ENCODE measurements at regions not wholly inside any gene's neighbourhood (a gene's known extent, or its start where the extent isn't known, plus 50 kb on each side); places are given as distances from the start of the nearest gene placed in this dataset.

GRCh38 chr9:18235181-18235908 lies 238.6 kb upstream of the ADAMTSL1 start:
- no peak for DNase-seq

- DNase-seq, result no peak
Measured at GRCh38 chr9:18236336-18236735, 237.6 kb upstream of the ADAMTSL1 start.

GRCh38 chr9:18237776-18238175 lies 236.2 kb upstream of the ADAMTSL1 start:
- DNase-seq, result no peak

- no peak for DNase-seq
Measured at GRCh38 chr9:18238254-18238653, 235.7 kb upstream of the ADAMTSL1 start.

GRCh38 chr9:18238752-18239447 lies 235.1 kb upstream of the ADAMTSL1 start:
- DNase-seq, result no peak

- no peak for DNase-seq
Measured at GRCh38 chr9:18240213-18240612, 233.7 kb upstream of the ADAMTSL1 start.

GRCh38 chr9:18245911-18246310 lies 228.0 kb upstream of the ADAMTSL1 start:
- DNase-seq, result no peak

- no peak for DNase-seq
Measured at GRCh38 chr9:18250053-18250452, 223.9 kb upstream of the ADAMTSL1 start.

- DNase-seq, result no peak
Measured at GRCh38 chr9:18253950-18254349, 220.0 kb upstream of the ADAMTSL1 start.

- peak; percentile 84 for DNase-seq
Measured at GRCh38 chr9:18255158-18255629, 218.8 kb upstream of the ADAMTSL1 start.

- no peak for DNase-seq
Measured at GRCh38 chr9:18255747-18256146, 218.2 kb upstream of the ADAMTSL1 start.

- no peak for DNase-seq
Measured at GRCh38 chr9:18256568-18256967, 217.4 kb upstream of the ADAMTSL1 start.

GRCh38 chr9:18260521-18260920 lies 213.4 kb upstream of the ADAMTSL1 start:
- no peak for DNase-seq

GRCh38 chr9:18261181-18261580 lies 212.8 kb upstream of the ADAMTSL1 start:
- no peak for DNase-seq

GRCh38 chr9:18263377-18263776 lies 210.6 kb upstream of the ADAMTSL1 start:
- DNase-seq, result no peak

GRCh38 chr9:18268381-18268780 lies 205.6 kb upstream of the ADAMTSL1 start:
- DNase-seq, result no peak

- no peak for DNase-seq
Measured at GRCh38 chr9:18269561-18269960, 204.4 kb upstream of the ADAMTSL1 start.

- DNase-seq, result no peak
Measured at GRCh38 chr9:18274693-18275092, 199.3 kb upstream of the ADAMTSL1 start.

GRCh38 chr9:18275313-18275990 lies 198.5 kb upstream of the ADAMTSL1 start:
- DNase-seq, result no peak

- DNase-seq, result no peak
Measured at GRCh38 chr9:18281291-18281690, 192.7 kb upstream of the ADAMTSL1 start.

GRCh38 chr9:18294229-18294628 lies 179.7 kb upstream of the ADAMTSL1 start:
- DNase-seq, result no peak

GRCh38 chr9:18296702-18297055 lies 177.3 kb upstream of the ADAMTSL1 start:
- no peak for DNase-seq

- no peak for DNase-seq
Measured at GRCh38 chr9:18297056-18297841, 176.7 kb upstream of the ADAMTSL1 start.

All from NCI-H2227 treated with DMSO at 0.1 percent for 48 hours (cell line).